Smooth muscle cell (in vitro differentiated cells): ENCODE measurements at regions not wholly inside any gene's neighbourhood (a gene's known extent, or its start where the extent isn't known, plus 50 kb on each side); places are given as distances from the start of the nearest gene placed in this dataset.

Experiments
- DNase-seq: peaks from one replicate; lab custom pipeline; 2025; ENCODE audit not compliant: unreplicated experiment; lab: John Stamatoyannopoulos, UW
- H2AFZ ChIP-seq: fragments of 200-600 bp; sonication (generic); 2 replicates; pipeline ENCODE4 v1.6.0; 2016; ENCODE audit warnings: antibody characterized with exemption, low read depth, mild to moderate bottlenecking
- H3F3A ChIP-seq: fragments of 200-600 bp; sonication (generic); 2 replicates; pipeline ENCODE4 v1.6.0; 2017; ENCODE audit warnings: antibody characterized with exemption, low read depth
- H3K27ac ChIP-seq: fragments of 200-600 bp; sonication (generic); 2 replicates; pipeline ENCODE4 v1.5.1; 2016; ENCODE audit warnings: low read depth, mild to moderate bottlenecking
- H3K27me3 ChIP-seq: fragments of 200-600 bp; sonication (generic); 2 replicates; pipeline ENCODE4 v1.6.1; 2016; ENCODE audit warnings: low read depth, mild to moderate bottlenecking
- H3K36me3 ChIP-seq: fragments of 200-600 bp; sonication (generic); 2 replicates; pipeline ENCODE4 v1.5.1; 2016; ENCODE audit warnings: low read depth
- H3K4me1 ChIP-seq: fragments of 200-600 bp; sonication (generic); 2 replicates; pipeline ENCODE4 v1.5.1; 2016; ENCODE audit warnings: low read depth
- H3K4me2 ChIP-seq: fragments of 200-600 bp; sonication (generic); 2 replicates; pipeline ENCODE4 v1.6.0; 2016; ENCODE audit warnings: mild to moderate bottlenecking
- H3K4me3 ChIP-seq: fragments of 200-600 bp; sonication (generic); 2 replicates; pipeline ENCODE4 v1.5.1; 2016; ENCODE audit warnings: mild to moderate bottlenecking
- H3K79me2 ChIP-seq: fragments of 200-600 bp; sonication (generic); 2 replicates; pipeline ENCODE4 v1.6.0; 2016; ENCODE audit warnings: low read depth, mild to moderate bottlenecking
- H3K9ac ChIP-seq: fragments of 200-600 bp; sonication (generic); 2 replicates; pipeline ENCODE4 v1.6.0; 2016; ENCODE audit warnings: low read depth
- H3K9me3 ChIP-seq: fragments of 200-600 bp; sonication (generic); replicated peaks from 2 replicates; pipeline ENCODE4 v1.5.1; 2016; ENCODE audit warnings: low read depth
- H4K20me1 ChIP-seq: fragments of 200-600 bp; sonication (generic); 2 replicates; pipeline ENCODE4 v1.6.0; 2016; ENCODE audit warnings: low read depth
- WGBS: methylation state at CpG from one replicate; pipeline ENCODE4 v1.1.7; 2016; ENCODE audit warnings: low lambda C conversion rate; 5-methylcytosine and 5-hydroxymethylcytosine counted together
- TF ChIP-seq, protein P1 (sequence below): fragments of 200-600 bp; sonication (generic); IDR thresholded peaks from 2 replicates; pipeline ENCODE4 v1.5.1; 2017; ENCODE audit warnings: borderline replicate concordance, mild to moderate bottlenecking, antibody characterized with exemption; ENCODE audit not compliant: insufficient read depth, poor library complexity, severe bottlenecking

- no peak for DNase-seq
- Histone ChIP-seq H3K4me1 (peaks cover 42% of the 10 kb centered on the region), H4K20me1 (no peaks in the 10 kb centered on the region), H2AFZ (peak overlapping the region; percentile 5), H3K27me3 (no peaks in the 10 kb centered on the region), H3K9ac (no peak overlapping the region), H3F3A (no peaks in the 10 kb centered on the region), H3K4me3 (no peak overlapping the region), H3K27ac (no peak overlapping the region), H3K79me2 (no peaks in the 10 kb centered on the region), H3K9me3 (no peaks in the 10 kb centered on the region), H3K4me2 (no peak overlapping the region), H3K36me3 (no peaks in the 10 kb centered on the region)
- WGBS: 57% methylated on average over 6 of the region's 6 CpGs
- TF ChIP-seq, protein P1, sequence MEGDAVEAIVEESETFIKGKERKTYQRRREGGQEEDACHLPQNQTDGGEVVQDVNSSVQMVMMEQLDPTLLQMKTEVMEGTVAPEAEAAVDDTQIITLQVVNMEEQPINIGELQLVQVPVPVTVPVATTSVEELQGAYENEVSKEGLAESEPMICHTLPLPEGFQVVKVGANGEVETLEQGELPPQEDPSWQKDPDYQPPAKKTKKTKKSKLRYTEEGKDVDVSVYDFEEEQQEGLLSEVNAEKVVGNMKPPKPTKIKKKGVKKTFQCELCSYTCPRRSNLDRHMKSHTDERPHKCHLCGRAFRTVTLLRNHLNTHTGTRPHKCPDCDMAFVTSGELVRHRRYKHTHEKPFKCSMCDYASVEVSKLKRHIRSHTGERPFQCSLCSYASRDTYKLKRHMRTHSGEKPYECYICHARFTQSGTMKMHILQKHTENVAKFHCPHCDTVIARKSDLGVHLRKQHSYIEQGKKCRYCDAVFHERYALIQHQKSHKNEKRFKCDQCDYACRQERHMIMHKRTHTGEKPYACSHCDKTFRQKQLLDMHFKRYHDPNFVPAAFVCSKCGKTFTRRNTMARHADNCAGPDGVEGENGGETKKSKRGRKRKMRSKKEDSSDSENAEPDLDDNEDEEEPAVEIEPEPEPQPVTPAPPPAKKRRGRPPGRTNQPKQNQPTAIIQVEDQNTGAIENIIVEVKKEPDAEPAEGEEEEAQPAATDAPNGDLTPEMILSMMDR: no peak
These were observed 401.5 kb downstream of the REEP3 start for GRCh38 chr10:63922468-63923284.

GRCh38 chr10:63929831-63930467 lies 408.7 kb downstream of the REEP3 start:
- H3K27ac ChIP-seq: no peak overlapping the region
- WGBS: 72% methylated on average over 4 of the region's 4 CpGs

GRCh38 chr10:63930584-63930983 lies 409.4 kb downstream of the REEP3 start:
- Histone ChIP-seq H3K79me2 (no peaks in the 10 kb centered on the region), H3K9ac (no peak overlapping the region), H3K9me3 (no peaks in the 10 kb centered on the region), H3K4me3 (no peak overlapping the region), H3K27me3 (no peaks in the 10 kb centered on the region), H3K27ac (no peak overlapping the region), H3K4me1 (peaks cover 4% of the 10 kb centered on the region), H4K20me1 (no peaks in the 10 kb centered on the region), H3K4me2 (no peak overlapping the region), H3F3A (no peaks in the 10 kb centered on the region), H3K36me3 (no peaks in the 10 kb centered on the region), H2AFZ (no peak overlapping the region)
- no peak for DNase-seq
- TF ChIP-seq, protein P1: no peak
- 93% methylated on average over 4 of the region's 4 CpGs for WGBS

More at GRCh38 chr10:63929831-63930467, 408.7 kb downstream of the REEP3 start:
- TF ChIP-seq, protein P1: no peak
- H3K9ac ChIP-seq: no peak overlapping the region
- H3K4me2 ChIP-seq: no peak overlapping the region
- H2AFZ ChIP-seq: no peak overlapping the region
- H3K27me3 ChIP-seq: no peaks in the 10 kb centered on the region
- H3K9me3 ChIP-seq: no peaks in the 10 kb centered on the region
- no peaks in the 10 kb centered on the region for H4K20me1 ChIP-seq
- H3F3A ChIP-seq: no peaks in the 10 kb centered on the region
- no peaks in the 10 kb centered on the region for H3K36me3 ChIP-seq
- H3K4me3 ChIP-seq: no peak overlapping the region
- H3K79me2 ChIP-seq: no peaks in the 10 kb centered on the region
- DNase-seq: no peak
- H3K4me1 ChIP-seq: peaks cover 4% of the 10 kb centered on the region
